Endothelial cell of umbilical vein (primary cell): ENCODE measurements at regions not wholly inside any gene's neighbourhood (a gene's known extent, or its start where the extent isn't known, plus 50 kb on each side); places are given as distances from the start of the nearest gene placed in this dataset.

Source experiments
- CTCF ChIP-seq, 2 donors: IDR thresholded peaks; 1 replicate in 1 of 2; 2 replicates in 1 of 2; pipeline ENCODE4 v1.5.1; 2011; ENCODE audit warnings: low read length in 2 of 2, mild to moderate bottlenecking in 2 of 2, moderate library complexity in 2 of 2, control low read depth in 1 of 2, inconsistent platforms in 1 of 2, low read depth in 1 of 2; ENCODE audit not compliant: insufficient read depth in 1 of 2; ENCODE audit errors: extremely low read depth in 1 of 2
- EZH2 ChIP-seq: IDR thresholded peaks from 2 replicates; pipeline ENCODE4 v1.6.1; 2012; ENCODE audit warnings: borderline replicate concordance, low read depth, mild to moderate bottlenecking, moderate library complexity, low read length, inconsistent platforms; ENCODE audit not compliant: severe bottlenecking
- FOS ChIP-seq: IDR thresholded peaks from 2 replicates; pipeline ENCODE4 v1.6.1; 2011; ENCODE audit warnings: mild to moderate bottlenecking, low read length, moderate library complexity, borderline replicate concordance; ENCODE audit not compliant: insufficient read depth
- GATA2 ChIP-seq: IDR thresholded peaks from 2 replicates; pipeline ENCODE4 v1.7.0; 2011; ENCODE audit warnings: low read depth, mild to moderate bottlenecking, moderate library complexity, mixed read lengths, low read length; ENCODE audit not compliant: insufficient read length, insufficient read depth
- JUN ChIP-seq: IDR thresholded peaks from 2 replicates; pipeline ENCODE4 v1.6.1; 2011; ENCODE audit warnings: borderline replicate concordance, low read depth; ENCODE audit not compliant: insufficient read length, insufficient read depth
- MYC ChIP-seq: IDR thresholded peaks from one replicate; pipeline ENCODE4 v1.6.1; 2011; ENCODE audit warnings: mild to moderate bottlenecking, low read depth, low read length
- POLR2A ChIP-seq: IDR thresholded peaks from 2 replicates; pipeline ENCODE4 v1.6.1; 2012; ENCODE audit warnings: low read depth, mild to moderate bottlenecking, control low read depth, low read length
- POLR2AphosphoS5 ChIP-seq: IDR thresholded peaks from 2 replicates; pipeline ENCODE4 v1.6.1; 2012; ENCODE audit warnings: low read depth, mild to moderate bottlenecking, control low read depth, low read length, moderate library complexity; ENCODE audit not compliant: insufficient read depth
- TF ChIP-seq, protein P1 (sequence below): IDR thresholded peaks from 2 replicates; pipeline ENCODE4 v1.6.1; 2011; ENCODE audit not compliant: insufficient read depth, insufficient read length

DNA sequence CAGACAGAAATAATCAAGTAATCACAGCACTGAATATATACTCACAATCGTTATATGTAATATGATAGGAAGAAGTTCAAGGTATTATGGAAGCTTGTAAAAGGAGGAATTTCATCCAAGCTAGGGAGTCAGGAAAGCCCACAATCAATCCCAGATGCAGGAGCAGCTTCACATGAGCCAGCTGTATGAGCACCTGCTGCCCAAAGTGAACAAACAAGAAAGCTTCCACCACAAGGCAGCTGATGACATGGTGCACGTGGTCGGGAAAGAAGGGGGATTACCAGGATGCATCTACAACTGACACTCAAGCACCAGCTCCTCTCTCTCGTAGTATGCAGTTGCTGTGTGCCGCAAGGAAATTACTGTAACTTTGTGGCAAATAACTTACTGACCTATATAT, 225.2 kb downstream of the XPNPEP1 start:
- TF ChIP-seq CTCF (IDR thresholded peaks at IDR 0.05; ENCODE audit: extremely low read depth in 1 of 2, insufficient read depth in 1 of 2, low read depth in 1 of 2, low read length in 2 of 2) (no peak), POLR2A (no peak), EZH2 (no peak), MYC (no peak), POLR2AphosphoS5 (no peak), JUN (no peak), FOS (no peak), GATA2 (no peak)
- TF ChIP-seq, protein P1, sequence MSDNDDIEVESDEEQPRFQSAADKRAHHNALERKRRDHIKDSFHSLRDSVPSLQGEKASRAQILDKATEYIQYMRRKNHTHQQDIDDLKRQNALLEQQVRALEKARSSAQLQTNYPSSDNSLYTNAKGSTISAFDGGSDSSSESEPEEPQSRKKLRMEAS: no peak
